ENCODE measurements at regions not wholly inside any gene's neighbourhood (a gene's known extent, or its start where the extent isn't known, plus 50 kb on each side); places are given as distances from the start of the nearest gene placed in this dataset.

GRCh38 chr5:28770307-28770706, 1731.9 kb upstream of the CDH9 start:
- Histone ChIP-seq H3K27me3 (ENCODE audit: insufficient read depth, poor library complexity, severe bottlenecking) (no peaks in the 10 kb centered on the region), H3K4me1 (ENCODE audit: insufficient read depth, poor library complexity, severe bottlenecking) (no peaks in the 10 kb centered on the region), H3K36me3 (ENCODE audit: low read depth) (no peaks in the 10 kb centered on the region), H3K4me3 (ENCODE audit: severe bottlenecking) (no peak overlapping the region), H3K9me3 (ENCODE audit: severe bottlenecking) (no peaks in the 10 kb centered on the region), H3K27ac (ENCODE audit: poor library complexity, severe bottlenecking) (no peak overlapping the region)
- ATAC-seq (ENCODE audit: low read depth), result no peak
- no peak for TF ChIP-seq CTCF (IDR thresholded peaks at IDR 0.05; ENCODE audit: poor library complexity, severe bottlenecking)
- DNase-seq (ENCODE audit: low spot score), result no peak

GRCh38 chr5:28766565-28767158, 1728.3 kb upstream of the CDH9 start:
- peak; percentile 93 for TF ChIP-seq CTCF (IDR thresholded peaks at IDR 0.05; ENCODE audit: poor library complexity, severe bottlenecking)
- no peak for DNase-seq (ENCODE audit: low spot score)

GRCh38 chr5:28751396-28751795, 1713.0 kb upstream of the CDH9 start:
- ATAC-seq (ENCODE audit: low read depth) (no peak), DNase-seq (ENCODE audit: low spot score) (no peak)
- Histone ChIP-seq H3K36me3 (ENCODE audit: low read depth) (no peaks in the 10 kb centered on the region), H3K4me3 (ENCODE audit: severe bottlenecking) (no peak overlapping the region), H3K9me3 (ENCODE audit: severe bottlenecking) (no peaks in the 10 kb centered on the region), H3K27me3 (ENCODE audit: insufficient read depth, poor library complexity, severe bottlenecking) (no peaks in the 10 kb centered on the region), H3K4me1 (ENCODE audit: insufficient read depth, poor library complexity, severe bottlenecking) (no peaks in the 10 kb centered on the region), H3K27ac (ENCODE audit: poor library complexity, severe bottlenecking) (no peak overlapping the region)
- no peak for TF ChIP-seq CTCF (IDR thresholded peaks at IDR 0.05; ENCODE audit: poor library complexity, severe bottlenecking)

More at GRCh38 chr5:28766565-28767158, 1728.3 kb upstream of the CDH9 start:
- peak; percentile 45; the same call in 1 of the 3 replicates for ATAC-seq (ENCODE audit: low read depth)
- Histone ChIP-seq H3K4me1 (ENCODE audit: insufficient read depth, poor library complexity, severe bottlenecking) (no peaks in the 10 kb centered on the region), H3K4me3 (ENCODE audit: severe bottlenecking) (no peak overlapping the region), H3K9me3 (ENCODE audit: severe bottlenecking) (peaks cover 4% of the 10 kb centered on the region), H3K27ac (ENCODE audit: poor library complexity, severe bottlenecking) (no peak overlapping the region), H3K27me3 (ENCODE audit: insufficient read depth, poor library complexity, severe bottlenecking) (no peaks in the 10 kb centered on the region), H3K36me3 (ENCODE audit: low read depth) (no peaks in the 10 kb centered on the region)

GRCh38 chr5:28750251-28750650, 1711.9 kb upstream of the CDH9 start:
- Histone ChIP-seq H3K4me3 (ENCODE audit: severe bottlenecking) (no peak overlapping the region), H3K4me1 (ENCODE audit: insufficient read depth, poor library complexity, severe bottlenecking) (no peaks in the 10 kb centered on the region), H3K27ac (ENCODE audit: poor library complexity, severe bottlenecking) (no peak overlapping the region), H3K27me3 (ENCODE audit: insufficient read depth, poor library complexity, severe bottlenecking) (no peaks in the 10 kb centered on the region), H3K36me3 (ENCODE audit: low read depth) (no peaks in the 10 kb centered on the region), H3K9me3 (ENCODE audit: severe bottlenecking) (no peaks in the 10 kb centered on the region)
- no peak for TF ChIP-seq CTCF (IDR thresholded peaks at IDR 0.05; ENCODE audit: poor library complexity, severe bottlenecking)
- ATAC-seq (ENCODE audit: low read depth), result no peak
- no peak for DNase-seq (ENCODE audit: low spot score)

GRCh38 chr5:28748446-28748845, 1710.1 kb upstream of the CDH9 start:
- Histone ChIP-seq H3K27ac (ENCODE audit: poor library complexity, severe bottlenecking) (no peak overlapping the region), H3K36me3 (ENCODE audit: low read depth) (no peaks in the 10 kb centered on the region), H3K27me3 (ENCODE audit: insufficient read depth, poor library complexity, severe bottlenecking) (no peaks in the 10 kb centered on the region), H3K9me3 (ENCODE audit: severe bottlenecking) (no peaks in the 10 kb centered on the region), H3K4me1 (ENCODE audit: insufficient read depth, poor library complexity, severe bottlenecking) (no peaks in the 10 kb centered on the region), H3K4me3 (ENCODE audit: severe bottlenecking) (no peak overlapping the region)
- ATAC-seq (ENCODE audit: low read depth) (no peak), DNase-seq (ENCODE audit: low spot score) (no peak)
- TF ChIP-seq CTCF (IDR thresholded peaks at IDR 0.05; ENCODE audit: poor library complexity, severe bottlenecking), result no peak
